Cerebellar cortex (tissue), 1 donor: ENCODE measurements at regions not wholly inside any gene's neighbourhood (a gene's known extent, or its start where the extent isn't known, plus 50 kb on each side); places are given as distances from the start of the nearest gene placed in this dataset.

Experiments used
- DNase-seq: peaks from one replicate; pipeline ENCODE4 v3.0.0-alpha.2; 2015; ENCODE audit warnings: low spot score

GRCh38 chr11:92384802-92385201, 160.2 kb downstream of the FAT3 start:
- peak; percentile 68 for DNase-seq

DNA sequence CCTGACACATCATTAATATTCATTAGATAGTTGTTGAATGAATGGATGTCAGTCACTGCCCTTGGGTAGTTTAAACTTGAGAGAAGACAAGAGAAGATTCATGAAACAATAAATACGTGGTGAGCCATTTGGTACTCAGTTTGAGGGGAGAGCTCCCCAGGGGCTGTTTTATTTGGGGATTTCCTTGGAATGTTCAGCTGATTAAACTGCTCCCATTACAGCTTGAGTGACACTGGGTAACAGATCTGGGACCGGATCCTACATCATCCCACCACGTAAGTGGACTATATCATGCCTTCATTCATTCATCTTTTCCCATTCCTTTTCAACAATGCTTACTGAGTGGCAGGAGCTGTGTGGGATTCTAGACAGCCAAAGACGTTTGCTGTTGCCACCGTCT, 162.0 kb downstream of the FAT3 start:
- no peak for DNase-seq

- DNase-seq: no peak
Observed at GRCh38 chr11:92387859-92388258, 163.2 kb downstream of the FAT3 start.

- no peak for DNase-seq
Observed at GRCh38 chr11:92388380-92388779, 163.8 kb downstream of the FAT3 start.

- no peak for DNase-seq
Observed at GRCh38 chr11:92390783-92391182, 166.2 kb downstream of the FAT3 start.

DNA sequence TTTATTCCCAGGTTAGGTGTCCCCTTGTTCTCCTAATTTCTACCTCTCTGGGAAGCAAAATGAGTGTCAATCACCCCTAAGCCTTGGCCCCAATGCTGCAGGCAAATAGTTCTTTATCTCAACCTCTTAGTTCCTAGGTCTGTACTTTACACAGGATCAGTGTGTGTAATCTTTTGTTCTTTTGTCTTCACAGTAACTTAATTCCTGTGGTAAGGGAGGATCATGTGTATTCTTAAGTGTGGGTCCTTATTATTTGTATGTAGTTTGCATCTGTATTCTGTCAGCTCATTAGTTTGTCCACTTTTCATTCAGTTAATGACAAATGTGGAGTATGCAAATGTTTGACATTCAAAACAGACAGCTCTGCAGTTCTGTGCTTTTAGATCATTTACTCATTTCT, 166.7 kb downstream of the FAT3 start:
- no peak for DNase-seq

- no peak for DNase-seq
Observed at GRCh38 chr11:92391808-92392207, 167.2 kb downstream of the FAT3 start.

GRCh38 chr11:92393218-92393617, 168.6 kb downstream of the FAT3 start:
- DNase-seq: peak; percentile 2

DNA sequence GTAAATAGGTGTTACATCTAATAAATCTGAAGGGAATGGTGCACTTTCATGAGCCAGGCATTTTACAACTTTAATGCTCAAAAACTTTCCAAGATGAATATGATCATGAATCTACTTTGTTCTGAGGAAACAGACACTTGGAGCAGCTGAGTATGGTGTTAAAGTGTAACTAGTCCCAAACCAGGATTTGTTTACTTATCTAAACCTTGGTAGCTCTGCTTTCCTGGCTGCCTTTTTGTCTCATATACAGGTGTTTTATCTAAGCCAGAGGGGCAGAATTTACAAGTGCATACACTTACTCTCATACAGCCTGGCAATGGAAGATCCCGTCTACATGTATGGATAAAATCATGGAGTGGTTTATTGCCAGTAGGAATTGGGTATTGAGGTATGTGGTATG, 171.5 kb downstream of the FAT3 start:
- no peak for DNase-seq

DNA sequence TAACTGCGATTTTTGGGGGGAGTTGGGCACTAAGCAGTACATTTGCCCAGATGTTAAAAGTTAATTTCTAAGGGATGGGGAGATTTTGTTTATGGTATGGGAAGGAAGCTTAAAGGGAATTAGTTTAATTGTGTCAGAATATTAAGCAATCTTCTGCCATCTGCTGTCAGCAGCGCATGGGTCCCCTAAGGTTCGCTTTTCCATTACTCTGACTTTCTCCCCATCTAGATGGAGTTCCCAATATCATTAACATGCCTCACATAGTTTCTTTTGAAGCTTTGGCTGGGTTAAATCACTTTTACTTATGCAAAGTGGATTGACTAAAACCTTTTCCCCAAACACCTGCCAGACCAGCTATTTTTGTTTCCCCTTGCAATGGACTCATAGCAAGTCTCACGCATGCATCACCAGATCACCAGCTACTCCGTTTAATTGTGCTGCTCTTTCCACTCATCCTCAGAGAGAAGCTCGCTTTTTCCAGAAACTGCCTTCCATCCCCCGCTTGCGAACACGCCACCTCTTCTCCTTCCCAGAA, 172.7 kb downstream of the FAT3 start:
- DNase-seq: no peak

GRCh38 chr11:92399705-92400104, 175.1 kb downstream of the FAT3 start:
- DNase-seq: no peak

- DNase-seq: no peak
Observed at GRCh38 chr11:92401520-92401919, 176.9 kb downstream of the FAT3 start.

- no peak for DNase-seq
Observed at GRCh38 chr11:92406472-92406871, 181.9 kb downstream of the FAT3 start.

DNA sequence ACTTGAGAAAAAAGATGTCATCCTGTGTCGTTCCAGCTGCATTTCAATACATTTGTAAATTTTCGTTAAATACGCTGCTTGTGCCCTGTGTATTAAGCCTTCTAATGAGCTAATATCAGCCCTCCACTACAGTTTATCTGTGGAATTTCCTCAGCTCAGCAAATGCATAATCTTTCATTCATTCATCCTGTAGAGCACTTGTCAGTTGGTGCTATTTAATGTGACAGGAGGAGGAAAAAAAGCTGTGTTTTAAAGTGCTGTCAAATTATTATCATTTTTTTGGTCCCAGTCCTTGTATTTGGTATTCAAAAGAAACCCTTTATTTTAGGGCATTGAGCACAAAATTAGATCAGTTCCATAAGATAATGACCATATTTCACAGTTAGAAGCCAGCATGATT, 184.7 kb downstream of the FAT3 start:
- DNase-seq: no peak

GRCh38 chr11:92409956-92410355, 185.3 kb downstream of the FAT3 start:
- DNase-seq: no peak

DNA sequence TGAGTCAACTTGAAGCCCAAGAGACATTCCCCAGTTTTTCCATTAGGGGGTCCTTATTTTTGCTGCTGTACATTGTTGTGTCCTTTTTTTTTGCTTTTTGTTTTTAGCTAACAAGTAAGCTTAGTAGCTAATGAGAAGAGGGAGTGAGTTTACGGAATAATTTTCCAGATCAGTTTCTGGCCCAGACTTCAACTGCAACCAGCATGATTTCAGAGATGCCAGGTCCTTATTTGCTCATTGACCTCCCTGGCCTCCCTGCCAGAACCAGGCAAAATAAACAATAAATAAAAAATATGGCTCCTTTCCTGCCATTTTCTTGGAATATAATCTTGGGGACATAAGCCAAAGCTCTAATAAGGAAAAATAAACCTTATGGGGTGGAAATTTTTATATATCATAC, 185.9 kb downstream of the FAT3 start:
- DNase-seq: no peak

DNA sequence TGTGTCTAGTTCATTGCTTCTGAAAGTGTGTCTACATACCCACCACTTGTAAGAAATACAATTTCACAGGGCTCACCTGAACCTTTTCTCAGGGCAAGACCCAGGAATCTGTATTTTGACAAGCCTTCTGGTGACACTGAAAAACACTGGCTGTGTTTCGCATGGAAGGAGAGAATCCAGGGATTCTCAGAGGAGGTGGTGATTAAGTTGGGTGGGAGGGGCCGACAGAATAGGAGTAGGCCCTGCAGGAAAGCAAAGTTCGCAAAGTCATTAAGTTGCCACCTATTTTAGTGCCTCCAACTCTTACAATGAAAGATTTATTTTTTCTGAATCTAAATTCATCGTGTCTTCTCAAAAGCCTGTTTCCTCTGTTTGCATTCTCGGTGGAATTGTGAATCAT, 186.8 kb downstream of the FAT3 start:
- no peak for DNase-seq

- DNase-seq: no peak
Observed at GRCh38 chr11:92413757-92414513, 189.3 kb downstream of the FAT3 start.

DNA sequence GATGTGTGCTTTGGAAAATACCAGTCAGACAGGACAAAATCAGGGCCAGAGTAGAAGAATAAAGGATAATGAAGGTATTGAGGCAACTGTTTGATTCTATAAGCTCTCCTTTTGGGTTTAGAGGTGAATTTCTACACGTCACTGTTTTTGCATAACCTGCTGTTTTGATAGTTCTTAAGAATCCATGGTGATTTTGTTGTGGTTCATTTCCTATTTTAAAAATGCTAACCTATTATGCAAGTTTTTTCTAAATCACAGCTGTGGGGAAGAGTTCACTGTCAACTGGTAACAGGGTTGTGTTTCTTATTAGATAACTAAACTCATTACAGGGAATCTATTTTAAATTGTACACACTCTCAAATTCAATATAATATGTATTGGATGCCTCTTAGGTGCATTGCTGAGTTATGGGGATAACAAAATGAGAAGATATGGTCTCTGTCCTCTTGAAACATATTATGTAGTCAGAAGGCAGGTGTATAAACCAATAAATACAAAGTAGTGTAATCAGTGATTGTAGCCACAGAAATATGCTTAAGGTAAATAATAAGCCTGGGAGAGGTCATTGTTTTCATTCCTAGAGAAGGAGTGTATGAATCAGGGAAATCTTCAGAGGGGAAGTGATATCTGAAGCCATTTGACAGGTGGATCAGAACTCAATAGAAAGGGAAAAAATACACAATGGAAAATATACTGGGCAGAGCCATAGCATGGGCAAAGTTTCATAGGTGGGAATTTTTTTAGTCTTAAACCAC, 192.5 kb downstream of the FAT3 start:
- no peak for DNase-seq

GRCh38 chr11:92423115-92424034, 198.8 kb downstream of the FAT3 start:
- DNase-seq: no peak

DNA sequence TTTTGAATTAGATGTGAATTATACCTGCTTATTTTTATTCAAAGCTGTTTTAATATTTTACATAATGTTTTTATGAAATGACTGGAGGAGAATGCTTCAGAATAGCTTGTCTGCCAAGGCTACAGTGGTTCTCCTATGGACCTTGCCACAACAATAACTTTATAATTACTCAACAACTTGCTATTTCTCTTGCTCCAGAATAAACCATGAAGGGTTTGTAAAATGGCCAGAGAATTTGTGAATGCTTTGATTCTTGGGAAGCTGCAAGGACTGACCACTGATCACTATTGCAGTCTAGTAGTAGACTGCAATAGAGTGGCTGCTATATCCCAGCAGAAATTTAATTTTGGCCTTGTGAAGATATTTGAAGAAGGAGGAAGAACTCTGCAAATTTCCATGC, 199.7 kb downstream of the FAT3 start:
- no peak for DNase-seq

DNA sequence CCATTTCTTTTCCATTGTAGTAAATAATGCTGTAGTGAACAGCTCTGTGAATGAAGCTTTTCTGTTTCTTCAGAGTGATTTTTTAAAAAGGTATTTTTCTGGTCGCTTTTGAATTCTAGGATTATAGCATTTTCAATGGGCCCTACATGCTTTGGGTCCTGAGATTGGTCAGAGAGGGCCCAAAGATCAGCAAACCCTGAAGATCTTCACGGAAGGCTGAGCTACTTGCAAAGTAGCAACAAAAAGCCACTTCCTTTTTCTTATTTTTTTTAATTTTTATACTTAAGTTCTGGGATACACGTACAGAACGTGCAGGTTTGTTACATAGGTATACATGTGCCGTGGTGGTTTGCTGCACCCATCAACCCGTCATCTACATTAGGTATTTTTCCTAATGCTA, 200.5 kb downstream of the FAT3 start:
- DNase-seq: no peak
